Duodenal mucosa (tissue), 2 donors: ENCODE measurements at regions not wholly inside any gene's neighbourhood (a gene's known extent, or its start where the extent isn't known, plus 50 kb on each side); places are given as distances from the start of the nearest gene placed in this dataset.
"Not testable (repeated sequence)": the region's sequence is repeated elsewhere in the genome, so short reads cannot be mapped to it uniquely, and the experiment has no call there.

Experiments used
- H3K27ac ChIP-seq: one replicate; pipeline ENCODE4 v1.7.0; 2013; ENCODE audit warnings: low read depth, low read length
- H3K27me3 ChIP-seq, 2 donors: one replicate each; pipeline ENCODE4 v1.7.0; 2013; ENCODE audit warnings: low read length in 2 of 2, control low read depth in 1 of 2; ENCODE audit not compliant: insufficient read depth in 2 of 2, control insufficient read depth in 1 of 2
- H3K36me3 ChIP-seq, 2 donors: one replicate each; pipeline ENCODE4 v1.7.0; 2013; ENCODE audit warnings: low read length in 2 of 2, control low read depth in 1 of 2; ENCODE audit not compliant: insufficient read depth in 2 of 2, control insufficient read depth in 1 of 2
- H3K4me1 ChIP-seq, 2 donors: one replicate each; pipeline ENCODE4 v1.7.0; 2013; ENCODE audit warnings: low read length in 2 of 2, control low read depth in 1 of 2; ENCODE audit not compliant: insufficient read depth in 2 of 2, control insufficient read depth in 1 of 2
- H3K4me3 ChIP-seq, 2 donors: one replicate each; pipeline ENCODE4 v1.7.0; 2013; ENCODE audit warnings: low read length in 2 of 2, low read depth in 1 of 2
- H3K9ac ChIP-seq, 2 donors: one replicate each; pipeline ENCODE4 v1.7.0; 2013; ENCODE audit warnings: low read length in 2 of 2, low read depth in 1 of 2
- H3K9me3 ChIP-seq, 2 donors: one replicate each; pipeline ENCODE4 v1.7.0; 2013; ENCODE audit warnings: low read length in 2 of 2, control low read depth in 1 of 2; ENCODE audit not compliant: control insufficient read depth in 1 of 2

- H3K4me1 ChIP-seq = no peaks in the 10 kb centered on the region
- no peaks in the 10 kb centered on the region for H3K9me3 ChIP-seq
- no peaks in the 10 kb centered on the region for H3K27me3 ChIP-seq
- no peak overlapping the region for H3K4me3 ChIP-seq
- no peak overlapping the region for H3K27ac ChIP-seq
- no peak overlapping the region for H3K9ac ChIP-seq
- no peaks in the 10 kb centered on the region for H3K36me3 ChIP-seq
Observed at GRCh38 chr9:74036549-74037231, 460.4 kb upstream of the RORB start.

GRCh38 chr9:74037274-74037673 is 459.9 kb upstream of the RORB start:
- Histone ChIP-seq H3K27me3 (no peaks in the 10 kb centered on the region), H3K36me3 (no peaks in the 10 kb centered on the region), H3K27ac (no peak overlapping the region)

GRCh38 chr9:74041588-74041987 is 455.5 kb upstream of the RORB start:
- Histone ChIP-seq H3K9me3 (no peaks in the 10 kb centered on the region), H3K4me1 (no peaks in the 10 kb centered on the region), H3K36me3 (no peaks in the 10 kb centered on the region), H3K4me3 (no peak overlapping the region), H3K9ac (no peak overlapping the region), H3K27me3 (no peaks in the 10 kb centered on the region), H3K27ac (no peak overlapping the region)

More at GRCh38 chr9:74037274-74037673, 459.9 kb upstream of the RORB start:
- Histone ChIP-seq H3K9me3 (no peaks in the 10 kb centered on the region), H3K9ac (no peak overlapping the region), H3K4me1 (no peaks in the 10 kb centered on the region), H3K4me3 (no peak overlapping the region)

- Histone ChIP-seq H3K4me3 (no peak overlapping the region), H3K9me3 (no peaks in the 10 kb centered on the region), H3K27ac (no peak overlapping the region), H3K36me3 (no peaks in the 10 kb centered on the region), H3K4me1 (no peaks in the 10 kb centered on the region), H3K9ac (no peak overlapping the region), H3K27me3 (no peaks in the 10 kb centered on the region)
Observed at GRCh38 chr9:74044844-74045243, 452.3 kb upstream of the RORB start.

- Histone ChIP-seq H3K4me3 (no peak overlapping the region), H3K4me1 (no peaks in the 10 kb centered on the region), H3K27me3 (no peaks in the 10 kb centered on the region), H3K27ac (no peak overlapping the region), H3K36me3 (no peaks in the 10 kb centered on the region), H3K9ac (no peak overlapping the region), H3K9me3 (peaks cover 0 to 7% of the 10 kb centered on the region in 2 donors)
Observed at GRCh38 chr9:74056023-74056422, 441.1 kb upstream of the RORB start.

- not testable (repeated sequence) for H3K27me3 ChIP-seq, H3K27ac ChIP-seq, H3K36me3 ChIP-seq, H3K4me3 ChIP-seq, H3K9ac ChIP-seq, H3K4me1 ChIP-seq
- H3K9me3 ChIP-seq = peaks cover 0 to 12% of the 10 kb centered on the region in 2 donors
Observed at GRCh38 chr9:74057051-74057450, 440.1 kb upstream of the RORB start.

GRCh38 chr9:74064702-74065101 is 432.4 kb upstream of the RORB start:
- Histone ChIP-seq H3K9ac (no peak overlapping the region), H3K27ac (no peak overlapping the region), H3K4me3 (no peak overlapping the region), H3K9me3 (peaks cover 0 to 6% of the 10 kb centered on the region in 2 donors), H3K27me3 (no peaks in the 10 kb centered on the region), H3K4me1 (no peaks in the 10 kb centered on the region), H3K36me3 (no peaks in the 10 kb centered on the region)

- no peak overlapping the region for H3K27ac ChIP-seq
- no peaks in the 10 kb centered on the region for H3K36me3 ChIP-seq
- peaks cover 0 to 6% of the 10 kb centered on the region in 2 donors for H3K9me3 ChIP-seq
- H3K4me3 ChIP-seq = no peak overlapping the region
- no peaks in the 10 kb centered on the region for H3K4me1 ChIP-seq
- no peaks in the 10 kb centered on the region for H3K27me3 ChIP-seq
- H3K9ac ChIP-seq = no peak overlapping the region
Observed at GRCh38 chr9:74066128-74066527, 431.0 kb upstream of the RORB start.

GRCh38 chr9:74066605-74067004 is 430.5 kb upstream of the RORB start:
- Histone ChIP-seq H3K27me3 (no peaks in the 10 kb centered on the region), H3K36me3 (no peaks in the 10 kb centered on the region), H3K27ac (no peak overlapping the region), H3K9ac (no peak overlapping the region), H3K9me3 (peaks cover 0 to 2% of the 10 kb centered on the region in 2 donors), H3K4me1 (no peaks in the 10 kb centered on the region), H3K4me3 (no peak overlapping the region)

- Histone ChIP-seq H3K27ac (no peak overlapping the region), H3K9ac (no peak overlapping the region), H3K4me3 (no peak overlapping the region), H3K9me3 (no peaks in the 10 kb centered on the region), H3K36me3 (no peaks in the 10 kb centered on the region), H3K4me1 (no peaks in the 10 kb centered on the region), H3K27me3 (no peaks in the 10 kb centered on the region)
Observed at GRCh38 chr9:74071502-74071901, 425.6 kb upstream of the RORB start.
